Choroid plexus epithelial cell (primary cell): ENCODE measurements at regions not wholly inside any gene's neighbourhood (a gene's known extent, or its start where the extent isn't known, plus 50 kb on each side); places are given as distances from the start of the nearest gene placed in this dataset.

Experiments used
- DNase-seq: peaks from one replicate; pipeline ENCODE4 v3.0.0-alpha.2; 2010; ENCODE audit warnings: low read depth
- H3K4me3 ChIP-seq: 2 replicates; pipeline ENCODE4 v1.5.1; 2011; ENCODE audit warnings: low read depth, mild to moderate bottlenecking, control low read depth, low read length, moderate library complexity
- CTCF ChIP-seq: conservative IDR thresholded peaks from 2 replicates; pipeline ENCODE4 v1.5.1; 2011; ENCODE audit warnings: low read depth, mild to moderate bottlenecking, control low read depth, inconsistent platforms, low read length, moderate library complexity

GRCh38 chr17:62163847-62164246 is 98.8 kb upstream of the MED13 start:
- DNase-seq = no peak
- no peak overlapping the region for H3K4me3 ChIP-seq
- TF ChIP-seq CTCF = no peak

- no peak for TF ChIP-seq CTCF
- H3K4me3 ChIP-seq = no peak overlapping the region
- no peak for DNase-seq
These were observed 97.8 kb upstream of the MED13 start for GRCh38 chr17:62162898-62163297.

- TF ChIP-seq CTCF = no peak
These were observed 96.5 kb upstream of the MED13 start for GRCh38 chr17:62161405-62162148.

GRCh38 chr17:62160816-62161215 is 95.7 kb upstream of the MED13 start:
- DNase-seq = no peak
- no peak for TF ChIP-seq CTCF
- H3K4me3 ChIP-seq = no peak overlapping the region

More at GRCh38 chr17:62161405-62162148, 96.5 kb upstream of the MED13 start:
- DNase-seq = no peak
- no peak overlapping the region for H3K4me3 ChIP-seq

GRCh38 chr17:62159994-62160393 is 94.9 kb upstream of the MED13 start:
- no peak for TF ChIP-seq CTCF
- H3K4me3 ChIP-seq = no peak overlapping the region
- no peak for DNase-seq

- no peak for DNase-seq
- no peak for TF ChIP-seq CTCF
- no peak overlapping the region for H3K4me3 ChIP-seq
These were observed 91.9 kb upstream of the MED13 start for GRCh38 chr17:62156949-62157348.

GRCh38 chr17:62154909-62155308 is 89.8 kb upstream of the MED13 start:
- DNase-seq = no peak
- no peak overlapping the region for H3K4me3 ChIP-seq
- no peak for TF ChIP-seq CTCF
